ENCODE measurements at regions not wholly inside any gene's neighbourhood (a gene's known extent, or its start where the extent isn't known, plus 50 kb on each side); places are given as distances from the start of the nearest gene placed in this dataset.
A peak's percentile ranks its signal among the peaks of the same experiment; 100 is the strongest.

DNA sequence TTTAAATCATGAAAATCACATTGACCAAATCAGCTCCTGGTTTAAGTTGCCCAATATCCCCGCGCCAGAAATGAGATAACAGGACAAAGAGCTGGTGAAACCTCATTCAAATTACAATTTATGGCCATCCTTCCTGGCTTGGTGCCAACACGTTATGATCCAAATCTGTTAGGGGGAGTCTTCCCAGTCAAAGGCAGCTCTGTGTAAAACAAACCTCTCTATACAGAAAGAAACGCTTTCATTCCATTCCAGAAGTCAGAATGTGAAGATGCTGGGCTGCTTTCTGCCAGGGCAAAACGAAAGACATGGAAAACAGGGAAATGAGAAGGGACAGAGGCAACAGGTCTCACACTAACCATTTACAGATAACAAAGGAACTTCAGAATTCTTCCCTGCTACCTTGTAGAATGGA lies 53.5 kb upstream of the TIAM1 start:
- no peaks in the 10 kb centered on the region for H3K27me3 Mint-ChIP-seq (ENCODE audit: low read depth)
- DNase-seq (ENCODE audit: low spot score): no peak
- CTCF ChIA-PET: interaction anchor here (1.0 kb wide), 1 partner anchor 10 kb away, joined by 4 read pairs; no protein-coding TSS in a partner anchor

DNA sequence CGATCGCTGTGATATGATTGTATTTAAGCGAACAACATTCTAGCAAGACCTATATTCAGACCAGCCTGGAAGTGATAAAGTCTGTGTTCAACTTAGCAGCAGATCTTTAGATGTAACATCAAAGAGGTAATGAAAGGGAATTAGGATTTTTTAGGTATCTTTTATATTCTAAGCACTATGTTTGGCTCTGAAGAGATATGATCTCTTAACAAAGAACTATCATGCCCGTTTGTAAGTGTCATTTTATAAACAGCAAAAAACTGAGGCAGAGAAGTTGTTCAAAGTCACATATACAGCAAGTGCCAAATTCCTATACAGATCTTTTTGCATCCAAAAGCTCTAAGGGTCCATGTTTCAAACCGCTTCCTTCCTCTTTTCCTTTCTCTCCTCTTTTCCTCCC lies 53.0 kb upstream of the TIAM1 start:
- no peak for DNase-seq (ENCODE audit: low spot score)
- Mint-ChIP-seq H3K27me3 (ENCODE audit: low read depth) (no peaks in the 10 kb centered on the region), H3K4me1 (peaks cover 34% of the 10 kb centered on the region), H3K4me3 (no peak overlapping the region), H3K36me3 (no peaks in the 10 kb centered on the region), H3K27ac (no peak overlapping the region; the same call in 1 of the 2 replicates), H3K9me3 (no peaks in the 10 kb centered on the region)
- ATAC-seq: no peak
- POLR2A ChIA-PET: no interaction called here
- CTCF ChIA-PET: no interaction called here
- TF ChIP-seq RELA (CRISPR knock-in tag; IDR thresholded peaks at IDR 0.05; ENCODE audit: borderline replicate concordance) (no peak), MYBL2 (CRISPR knock-in tag; IDR thresholded peaks at IDR 0.05) (no peak)
- TF ChIP-seq, protein P1, sequence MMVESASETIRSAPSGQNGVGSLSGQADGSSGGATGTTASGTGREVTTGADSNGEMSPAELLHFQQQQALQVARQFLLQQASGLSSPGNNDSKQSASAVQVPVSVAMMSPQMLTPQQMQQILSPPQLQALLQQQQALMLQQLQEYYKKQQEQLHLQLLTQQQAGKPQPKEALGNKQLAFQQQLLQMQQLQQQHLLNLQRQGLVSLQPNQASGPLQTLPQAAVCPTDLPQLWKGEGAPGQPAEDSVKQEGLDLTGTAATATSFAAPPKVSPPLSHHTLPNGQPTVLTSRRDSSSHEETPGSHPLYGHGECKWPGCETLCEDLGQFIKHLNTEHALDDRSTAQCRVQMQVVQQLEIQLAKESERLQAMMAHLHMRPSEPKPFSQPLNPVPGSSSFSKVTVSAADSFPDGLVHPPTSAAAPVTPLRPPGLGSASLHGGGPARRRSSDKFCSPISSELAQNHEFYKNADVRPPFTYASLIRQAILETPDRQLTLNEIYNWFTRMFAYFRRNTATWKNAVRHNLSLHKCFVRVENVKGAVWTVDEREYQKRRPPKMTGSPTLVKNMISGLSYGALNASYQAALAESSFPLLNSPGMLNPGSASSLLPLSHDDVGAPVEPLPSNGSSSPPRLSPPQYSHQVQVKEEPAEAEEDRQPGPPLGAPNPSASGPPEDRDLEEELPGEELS (CRISPR knock-in tag; IDR thresholded peaks at IDR 0.05): no peak
- TF ChIP-seq, protein P2, sequence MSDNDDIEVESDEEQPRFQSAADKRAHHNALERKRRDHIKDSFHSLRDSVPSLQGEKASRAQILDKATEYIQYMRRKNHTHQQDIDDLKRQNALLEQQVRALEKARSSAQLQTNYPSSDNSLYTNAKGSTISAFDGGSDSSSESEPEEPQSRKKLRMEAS (CRISPR knock-in tag; IDR thresholded peaks at IDR 0.05): no peak
- TF ChIP-seq, protein P3, sequence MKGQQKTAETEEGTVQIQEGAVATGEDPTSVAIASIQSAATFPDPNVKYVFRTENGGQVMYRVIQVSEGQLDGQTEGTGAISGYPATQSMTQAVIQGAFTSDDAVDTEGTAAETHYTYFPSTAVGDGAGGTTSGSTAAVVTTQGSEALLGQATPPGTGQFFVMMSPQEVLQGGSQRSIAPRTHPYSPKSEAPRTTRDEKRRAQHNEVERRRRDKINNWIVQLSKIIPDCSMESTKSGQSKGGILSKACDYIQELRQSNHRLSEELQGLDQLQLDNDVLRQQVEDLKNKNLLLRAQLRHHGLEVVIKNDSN (CRISPR knock-in tag; IDR thresholded peaks at IDR 0.05): no peak
- TF ChIP-seq, protein P4, sequence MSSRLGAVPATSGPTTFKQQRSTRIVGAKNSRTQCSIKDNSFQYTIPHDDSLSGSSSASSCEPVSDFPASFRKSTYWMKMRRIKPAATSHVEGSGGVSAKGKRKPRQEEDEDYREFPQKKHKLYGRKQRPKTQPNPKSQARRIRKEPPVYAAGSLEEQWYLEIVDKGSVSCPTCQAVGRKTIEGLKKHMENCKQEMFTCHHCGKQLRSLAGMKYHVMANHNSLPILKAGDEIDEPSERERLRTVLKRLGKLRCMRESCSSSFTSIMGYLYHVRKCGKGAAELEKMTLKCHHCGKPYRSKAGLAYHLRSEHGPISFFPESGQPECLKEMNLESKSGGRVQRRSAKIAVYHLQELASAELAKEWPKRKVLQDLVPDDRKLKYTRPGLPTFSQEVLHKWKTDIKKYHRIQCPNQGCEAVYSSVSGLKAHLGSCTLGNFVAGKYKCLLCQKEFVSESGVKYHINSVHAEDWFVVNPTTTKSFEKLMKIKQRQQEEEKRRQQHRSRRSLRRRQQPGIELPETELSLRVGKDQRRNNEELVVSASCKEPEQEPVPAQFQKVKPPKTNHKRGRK (CRISPR knock-in tag; IDR thresholded peaks at IDR 0.05; ENCODE audit: borderline replicate concordance): no peak
- TF ChIP-seq, protein P5, sequence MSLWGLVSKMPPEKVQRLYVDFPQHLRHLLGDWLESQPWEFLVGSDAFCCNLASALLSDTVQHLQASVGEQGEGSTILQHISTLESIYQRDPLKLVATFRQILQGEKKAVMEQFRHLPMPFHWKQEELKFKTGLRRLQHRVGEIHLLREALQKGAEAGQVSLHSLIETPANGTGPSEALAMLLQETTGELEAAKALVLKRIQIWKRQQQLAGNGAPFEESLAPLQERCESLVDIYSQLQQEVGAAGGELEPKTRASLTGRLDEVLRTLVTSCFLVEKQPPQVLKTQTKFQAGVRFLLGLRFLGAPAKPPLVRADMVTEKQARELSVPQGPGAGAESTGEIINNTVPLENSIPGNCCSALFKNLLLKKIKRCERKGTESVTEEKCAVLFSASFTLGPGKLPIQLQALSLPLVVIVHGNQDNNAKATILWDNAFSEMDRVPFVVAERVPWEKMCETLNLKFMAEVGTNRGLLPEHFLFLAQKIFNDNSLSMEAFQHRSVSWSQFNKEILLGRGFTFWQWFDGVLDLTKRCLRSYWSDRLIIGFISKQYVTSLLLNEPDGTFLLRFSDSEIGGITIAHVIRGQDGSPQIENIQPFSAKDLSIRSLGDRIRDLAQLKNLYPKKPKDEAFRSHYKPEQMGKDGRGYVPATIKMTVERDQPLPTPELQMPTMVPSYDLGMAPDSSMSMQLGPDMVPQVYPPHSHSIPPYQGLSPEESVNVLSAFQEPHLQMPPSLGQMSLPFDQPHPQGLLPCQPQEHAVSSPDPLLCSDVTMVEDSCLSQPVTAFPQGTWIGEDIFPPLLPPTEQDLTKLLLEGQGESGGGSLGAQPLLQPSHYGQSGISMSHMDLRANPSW (CRISPR knock-in tag; conservative IDR thresholded peaks at IDR 0.05; ENCODE audit: low read depth): no peak
- TF ChIP-seq, protein P6, sequence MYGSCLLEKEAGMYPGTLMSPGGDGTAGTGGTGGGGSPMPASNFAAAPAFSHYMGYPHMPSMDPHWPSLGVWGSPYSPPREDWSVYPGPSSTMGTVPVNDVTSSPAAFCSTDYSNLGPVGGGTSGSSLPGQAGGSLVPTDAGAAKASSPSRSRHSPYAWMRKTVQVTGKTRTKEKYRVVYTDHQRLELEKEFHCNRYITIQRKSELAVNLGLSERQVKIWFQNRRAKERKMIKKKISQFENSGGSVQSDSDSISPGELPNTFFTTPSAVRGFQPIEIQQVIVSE (CRISPR knock-in tag; IDR thresholded peaks at IDR 0.05; ENCODE audit: borderline replicate concordance): no peak

More for the DNA sequence above, 53.5 kb upstream of the TIAM1 start:
- Mint-ChIP-seq H3K9me3 (no peaks in the 10 kb centered on the region), H3K27ac (no peak overlapping the region; the same call in 1 of the 2 replicates), H3K4me1 (peaks cover 34% of the 10 kb centered on the region), H3K4me3 (no peak overlapping the region), H3K36me3 (no peaks in the 10 kb centered on the region)
- POLR2A ChIA-PET: no interaction called here
- no peak; the same call in 1 of the 2 replicates for ATAC-seq
- TF ChIP-seq, protein P7, sequence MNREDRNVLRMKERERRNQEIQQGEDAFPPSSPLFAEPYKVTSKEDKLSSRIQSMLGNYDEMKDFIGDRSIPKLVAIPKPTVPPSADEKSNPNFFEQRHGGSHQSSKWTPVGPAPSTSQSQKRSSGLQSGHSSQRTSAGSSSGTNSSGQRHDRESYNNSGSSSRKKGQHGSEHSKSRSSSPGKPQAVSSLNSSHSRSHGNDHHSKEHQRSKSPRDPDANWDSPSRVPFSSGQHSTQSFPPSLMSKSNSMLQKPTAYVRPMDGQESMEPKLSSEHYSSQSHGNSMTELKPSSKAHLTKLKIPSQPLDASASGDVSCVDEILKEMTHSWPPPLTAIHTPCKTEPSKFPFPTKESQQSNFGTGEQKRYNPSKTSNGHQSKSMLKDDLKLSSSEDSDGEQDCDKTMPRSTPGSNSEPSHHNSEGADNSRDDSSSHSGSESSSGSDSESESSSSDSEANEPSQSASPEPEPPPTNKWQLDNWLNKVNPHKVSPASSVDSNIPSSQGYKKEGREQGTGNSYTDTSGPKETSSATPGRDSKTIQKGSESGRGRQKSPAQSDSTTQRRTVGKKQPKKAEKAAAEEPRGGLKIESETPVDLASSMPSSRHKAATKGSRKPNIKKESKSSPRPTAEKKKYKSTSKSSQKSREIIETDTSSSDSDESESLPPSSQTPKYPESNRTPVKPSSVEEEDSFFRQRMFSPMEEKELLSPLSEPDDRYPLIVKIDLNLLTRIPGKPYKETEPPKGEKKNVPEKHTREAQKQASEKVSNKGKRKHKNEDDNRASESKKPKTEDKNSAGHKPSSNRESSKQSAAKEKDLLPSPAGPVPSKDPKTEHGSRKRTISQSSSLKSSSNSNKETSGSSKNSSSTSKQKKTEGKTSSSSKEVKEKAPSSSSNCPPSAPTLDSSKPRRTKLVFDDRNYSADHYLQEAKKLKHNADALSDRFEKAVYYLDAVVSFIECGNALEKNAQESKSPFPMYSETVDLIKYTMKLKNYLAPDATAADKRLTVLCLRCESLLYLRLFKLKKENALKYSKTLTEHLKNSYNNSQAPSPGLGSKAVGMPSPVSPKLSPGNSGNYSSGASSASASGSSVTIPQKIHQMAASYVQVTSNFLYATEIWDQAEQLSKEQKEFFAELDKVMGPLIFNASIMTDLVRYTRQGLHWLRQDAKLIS (CRISPR knock-in tag; IDR thresholded peaks at IDR 0.05; ENCODE audit: borderline replicate concordance): no peak
- TF ChIP-seq, protein P8, sequence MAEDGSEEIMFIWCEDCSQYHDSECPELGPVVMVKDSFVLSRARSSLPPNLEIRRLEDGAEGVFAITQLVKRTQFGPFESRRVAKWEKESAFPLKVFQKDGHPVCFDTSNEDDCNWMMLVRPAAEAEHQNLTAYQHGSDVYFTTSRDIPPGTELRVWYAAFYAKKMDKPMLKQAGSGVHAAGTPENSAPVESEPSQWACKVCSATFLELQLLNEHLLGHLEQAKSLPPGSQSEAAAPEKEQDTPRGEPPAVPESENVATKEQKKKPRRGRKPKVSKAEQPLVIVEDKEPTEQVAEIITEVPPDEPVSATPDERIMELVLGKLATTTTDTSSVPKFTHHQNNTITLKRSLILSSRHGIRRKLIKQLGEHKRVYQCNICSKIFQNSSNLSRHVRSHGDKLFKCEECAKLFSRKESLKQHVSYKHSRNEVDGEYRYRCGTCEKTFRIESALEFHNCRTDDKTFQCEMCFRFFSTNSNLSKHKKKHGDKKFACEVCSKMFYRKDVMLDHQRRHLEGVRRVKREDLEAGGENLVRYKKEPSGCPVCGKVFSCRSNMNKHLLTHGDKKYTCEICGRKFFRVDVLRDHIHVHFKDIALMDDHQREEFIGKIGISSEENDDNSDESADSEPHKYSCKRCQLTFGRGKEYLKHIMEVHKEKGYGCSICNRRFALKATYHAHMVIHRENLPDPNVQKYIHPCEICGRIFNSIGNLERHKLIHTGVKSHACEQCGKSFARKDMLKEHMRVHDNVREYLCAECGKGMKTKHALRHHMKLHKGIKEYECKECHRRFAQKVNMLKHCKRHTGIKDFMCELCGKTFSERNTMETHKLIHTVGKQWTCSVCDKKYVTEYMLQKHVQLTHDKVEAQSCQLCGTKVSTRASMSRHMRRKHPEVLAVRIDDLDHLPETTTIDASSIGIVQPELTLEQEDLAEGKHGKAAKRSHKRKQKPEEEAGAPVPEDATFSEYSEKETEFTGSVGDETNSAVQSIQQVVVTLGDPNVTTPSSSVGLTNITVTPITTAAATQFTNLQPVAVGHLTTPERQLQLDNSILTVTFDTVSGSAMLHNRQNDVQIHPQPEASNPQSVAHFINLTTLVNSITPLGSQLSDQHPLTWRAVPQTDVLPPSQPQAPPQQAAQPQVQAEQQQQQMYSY (CRISPR knock-in tag; IDR thresholded peaks at IDR 0.05): peak; percentile 70

Data from WTC11 (cell line).